Panc1 (cell line): ENCODE measurements at regions not wholly inside any gene's neighbourhood (a gene's known extent, or its start where the extent isn't known, plus 50 kb on each side); places are given as distances from the start of the nearest gene placed in this dataset.

Experiments
- ATAC-seq: fragments of 200-7000 bp; cut with Tn5 transposase; 2 replicates; pipeline ENCODE4 v1.9.1; 2020; ENCODE audit warnings: mild to moderate bottlenecking, moderate library complexity
- BruUV-seq: library from RNA; stranded (reverse); fragments of 400-500 nt; replicated peaks from 2 replicates; lab custom pipeline; 2021; lab: Mats Ljungman, UMichigan
- CTCF ChIA-PET: fragments of 300-600 bp; sonication (Branson Sonifier 250); formaldehyde crosslinking; loops from one replicate; lab custom pipeline; 2022; ENCODE audit warnings: antibody characterized with exemption; lab: Charles Lee
- POLR2A ChIA-PET: fragments of 300-600 bp; sonication (Branson Sonifier 250); formaldehyde crosslinking; loops from one replicate; lab custom pipeline; 2022; ENCODE audit warnings: antibody characterized with exemption; lab: Charles Lee
- DNase-seq: peaks from one replicate; pipeline ENCODE4 v3.0.0-alpha.2; 2010; ENCODE audit warnings: low read depth, low spot score
- H3K27ac ChIP-seq: 2 replicates; pipeline ENCODE4 v1.5.1; 2011; ENCODE audit warnings: mild to moderate bottlenecking, low read length, inconsistent platforms
- H3K27me3 ChIP-seq: fragments of 200-500 bp; sonication (Bioruptor generic); 2 replicates; pipeline ENCODE4 v1.6.0; 2014; ENCODE audit warnings: low read length, inconsistent platforms; ENCODE audit not compliant: control insufficient read depth, insufficient read depth
- H3K36me3 ChIP-seq: fragments of 200-500 bp; sonication (Bioruptor generic); 2 replicates; pipeline ENCODE4 v1.5.1; 2014; ENCODE audit warnings: inconsistent platforms, mild to moderate bottlenecking, low read length, moderate library complexity; ENCODE audit not compliant: control insufficient read depth, insufficient read depth
- H3K4me1 ChIP-seq: 2 replicates; pipeline ENCODE4 v1.5.1; 2011; ENCODE audit warnings: inconsistent platforms, mild to moderate bottlenecking, low read length, moderate library complexity; ENCODE audit not compliant: control insufficient read depth, insufficient read depth
- H3K4me3 ChIP-seq, 2 experiments: 2 replicates each; pipeline ENCODE4 v1.5.1; 2011 to 2012; ENCODE audit warnings: low read depth in 2 of 2, low read length in 2 of 2, mild to moderate bottlenecking in 2 of 2, inconsistent platforms in 1 of 2, moderate library complexity in 1 of 2
- H3K9me3 ChIP-seq: fragments of 200-500 bp; sonication (Bioruptor generic); 2 replicates; pipeline ENCODE4 v1.5.1; 2014; ENCODE audit warnings: low read depth, mild to moderate bottlenecking, inconsistent platforms, low read length, moderate library complexity; ENCODE audit not compliant: control insufficient read depth, insufficient read depth
- POLR2AphosphoS5 ChIP-seq: IDR thresholded peaks from 2 replicates; pipeline ENCODE4 v1.6.1; 2012; ENCODE audit warnings: mild to moderate bottlenecking, low read depth, low read length, moderate library complexity
- SIN3A ChIP-seq: IDR thresholded peaks from 2 replicates; pipeline ENCODE4 v1.6.1; 2012; ENCODE audit warnings: low read depth, mild to moderate bottlenecking, low read length, moderate library complexity, borderline replicate concordance; ENCODE audit not compliant: insufficient read depth
- TCF7L2 ChIP-seq: IDR thresholded peaks from 2 replicates; pipeline ENCODE4 v1.6.1; 2011; ENCODE audit warnings: mild to moderate bottlenecking, low read depth, low read length, inconsistent platforms
- in situ Hi-C: cut with HindIII; loops from 2 replicates; pipeline ENCODE4 v1.10.0; 2016; ENCODE audit warnings: low sequenced_read_pairs, low pct_unique_long_range_greater_than_20kb
- intact Hi-C: fragments of 100-400 bp; cut with micrococcal nuclease; formaldehyde crosslinking; loops from one replicate; pipeline ENCODE4 v1.10.0; 2022; ENCODE audit not compliant: unreplicated experiment
- TF ChIP-seq, protein P1 (sequence below): fragments of 450-650 bp; IDR thresholded peaks from 2 replicates; pipeline ENCODE4 v1.5.1; 2017; ENCODE audit warnings: mild to moderate bottlenecking
- TF ChIP-seq, protein P2 (sequence below), 2 experiments: IDR thresholded peaks; 2 replicates each; pipeline ENCODE4 v1.6.1; 2011 to 2012; ENCODE audit warnings: low read depth in 2 of 2, control low read depth in 1 of 2, low read length in 1 of 2, mild to moderate bottlenecking in 1 of 2, moderate library complexity in 1 of 2; ENCODE audit not compliant: insufficient read depth in 1 of 2

DNA sequence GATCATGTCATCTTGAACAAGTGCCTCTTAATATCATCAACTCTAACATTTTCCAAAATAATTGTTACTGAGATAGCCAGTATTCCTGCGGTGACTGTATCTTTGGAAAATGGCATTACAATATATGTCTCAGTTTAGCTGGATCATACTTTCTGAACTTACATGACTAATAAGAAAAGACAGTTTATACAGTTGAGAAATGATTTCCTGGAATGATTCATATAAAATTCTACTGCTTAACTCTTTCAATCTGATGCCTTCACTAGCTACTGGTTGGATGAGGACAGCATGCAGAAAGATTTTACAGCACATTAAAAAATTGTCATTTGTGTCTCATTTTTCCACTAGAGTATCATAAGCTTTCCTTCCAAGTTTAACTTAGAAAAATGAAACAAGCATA, 302.1 kb downstream of the PCDH17 start:
- H3K4me1 ChIP-seq: no peaks in the 10 kb centered on the region
- TF ChIP-seq, protein P1, sequence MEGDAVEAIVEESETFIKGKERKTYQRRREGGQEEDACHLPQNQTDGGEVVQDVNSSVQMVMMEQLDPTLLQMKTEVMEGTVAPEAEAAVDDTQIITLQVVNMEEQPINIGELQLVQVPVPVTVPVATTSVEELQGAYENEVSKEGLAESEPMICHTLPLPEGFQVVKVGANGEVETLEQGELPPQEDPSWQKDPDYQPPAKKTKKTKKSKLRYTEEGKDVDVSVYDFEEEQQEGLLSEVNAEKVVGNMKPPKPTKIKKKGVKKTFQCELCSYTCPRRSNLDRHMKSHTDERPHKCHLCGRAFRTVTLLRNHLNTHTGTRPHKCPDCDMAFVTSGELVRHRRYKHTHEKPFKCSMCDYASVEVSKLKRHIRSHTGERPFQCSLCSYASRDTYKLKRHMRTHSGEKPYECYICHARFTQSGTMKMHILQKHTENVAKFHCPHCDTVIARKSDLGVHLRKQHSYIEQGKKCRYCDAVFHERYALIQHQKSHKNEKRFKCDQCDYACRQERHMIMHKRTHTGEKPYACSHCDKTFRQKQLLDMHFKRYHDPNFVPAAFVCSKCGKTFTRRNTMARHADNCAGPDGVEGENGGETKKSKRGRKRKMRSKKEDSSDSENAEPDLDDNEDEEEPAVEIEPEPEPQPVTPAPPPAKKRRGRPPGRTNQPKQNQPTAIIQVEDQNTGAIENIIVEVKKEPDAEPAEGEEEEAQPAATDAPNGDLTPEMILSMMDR: no peak
- TF ChIP-seq POLR2AphosphoS5 (no peak), TCF7L2 (no peak), SIN3A (no peak)
- TF ChIP-seq, protein P2, sequence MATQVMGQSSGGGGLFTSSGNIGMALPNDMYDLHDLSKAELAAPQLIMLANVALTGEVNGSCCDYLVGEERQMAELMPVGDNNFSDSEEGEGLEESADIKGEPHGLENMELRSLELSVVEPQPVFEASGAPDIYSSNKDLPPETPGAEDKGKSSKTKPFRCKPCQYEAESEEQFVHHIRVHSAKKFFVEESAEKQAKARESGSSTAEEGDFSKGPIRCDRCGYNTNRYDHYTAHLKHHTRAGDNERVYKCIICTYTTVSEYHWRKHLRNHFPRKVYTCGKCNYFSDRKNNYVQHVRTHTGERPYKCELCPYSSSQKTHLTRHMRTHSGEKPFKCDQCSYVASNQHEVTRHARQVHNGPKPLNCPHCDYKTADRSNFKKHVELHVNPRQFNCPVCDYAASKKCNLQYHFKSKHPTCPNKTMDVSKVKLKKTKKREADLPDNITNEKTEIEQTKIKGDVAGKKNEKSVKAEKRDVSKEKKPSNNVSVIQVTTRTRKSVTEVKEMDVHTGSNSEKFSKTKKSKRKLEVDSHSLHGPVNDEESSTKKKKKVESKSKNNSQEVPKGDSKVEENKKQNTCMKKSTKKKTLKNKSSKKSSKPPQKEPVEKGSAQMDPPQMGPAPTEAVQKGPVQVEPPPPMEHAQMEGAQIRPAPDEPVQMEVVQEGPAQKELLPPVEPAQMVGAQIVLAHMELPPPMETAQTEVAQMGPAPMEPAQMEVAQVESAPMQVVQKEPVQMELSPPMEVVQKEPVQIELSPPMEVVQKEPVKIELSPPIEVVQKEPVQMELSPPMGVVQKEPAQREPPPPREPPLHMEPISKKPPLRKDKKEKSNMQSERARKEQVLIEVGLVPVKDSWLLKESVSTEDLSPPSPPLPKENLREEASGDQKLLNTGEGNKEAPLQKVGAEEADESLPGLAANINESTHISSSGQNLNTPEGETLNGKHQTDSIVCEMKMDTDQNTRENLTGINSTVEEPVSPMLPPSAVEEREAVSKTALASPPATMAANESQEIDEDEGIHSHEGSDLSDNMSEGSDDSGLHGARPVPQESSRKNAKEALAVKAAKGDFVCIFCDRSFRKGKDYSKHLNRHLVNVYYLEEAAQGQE (IDR thresholded peaks at IDR 0.05; ENCODE audit: insufficient read depth in 1 of 2, low read depth in 2 of 2, low read length in 1 of 2): no peak
- intact Hi-C loops: no loop called here
- no peak overlapping the region for H3K27ac ChIP-seq
- ChIA-PET POLR2A (no interaction called here), CTCF (no interaction called here)
- no peaks in the 10 kb centered on the region for H3K9me3 ChIP-seq
- H3K36me3 ChIP-seq: no peaks in the 10 kb centered on the region
- no peaks in the 10 kb centered on the region for H3K27me3 ChIP-seq
- BruUV-seq: no TSS peak
- ATAC-seq (no peak), DNase-seq (no peak)
- no peak overlapping the region for H3K4me3 ChIP-seq
- in situ Hi-C loops: no loop called here

DNA sequence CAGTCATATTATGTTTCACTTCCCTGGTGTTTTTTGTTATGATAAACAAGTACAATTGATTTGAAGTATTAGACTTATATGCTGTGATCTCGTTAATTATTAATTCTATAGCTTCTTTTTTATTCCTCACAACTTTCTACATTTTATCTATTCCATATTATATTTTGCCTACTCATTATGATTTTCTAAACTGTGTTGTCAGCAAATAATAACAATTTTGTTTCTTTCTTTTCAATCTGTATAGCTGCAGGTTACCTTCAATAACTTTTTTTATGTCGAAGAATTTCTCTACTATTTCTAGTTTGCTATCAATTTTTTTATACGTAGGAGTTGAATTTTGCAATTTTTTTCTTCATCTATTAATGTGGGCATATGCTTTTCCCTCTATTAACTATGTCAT, 304.4 kb downstream of the PCDH17 start:
- in situ Hi-C loops: no loop called here
- ATAC-seq: no peak
- DNase-seq: no peak
- Histone ChIP-seq H3K27ac (no peak overlapping the region), H3K4me1 (no peaks in the 10 kb centered on the region), H3K36me3 (no peaks in the 10 kb centered on the region), H3K4me3 (no peak overlapping the region), H3K27me3 (no peaks in the 10 kb centered on the region), H3K9me3 (no peaks in the 10 kb centered on the region)
- intact Hi-C loops: no loop called here
- ChIA-PET CTCF (no interaction called here), POLR2A (no interaction called here)
- TF ChIP-seq SIN3A: no peak
- TF ChIP-seq POLR2AphosphoS5: no peak
- no peak for TF ChIP-seq TCF7L2
- BruUV-seq: no TSS peak

DNA sequence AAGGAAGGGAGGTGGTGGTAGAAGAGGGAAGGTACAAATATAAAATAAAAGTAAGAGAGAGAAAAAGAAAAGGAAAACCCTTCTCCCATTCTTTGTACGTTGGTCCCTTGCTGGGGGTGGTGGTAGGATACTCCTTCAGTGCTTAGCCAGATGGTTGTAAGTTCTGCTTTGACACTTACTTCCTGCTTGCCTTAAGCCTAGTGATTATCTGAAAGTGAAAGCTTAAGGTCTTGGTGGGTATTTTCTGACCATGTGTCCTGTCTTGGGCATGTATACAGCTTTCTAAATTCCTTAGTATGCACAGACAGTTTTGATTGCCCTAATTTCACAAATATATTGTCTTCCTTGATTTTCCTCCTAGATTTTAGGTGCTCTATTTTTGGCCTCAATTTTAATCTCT, 314.8 kb downstream of the PCDH17 start:
- Histone ChIP-seq H3K36me3 (no peaks in the 10 kb centered on the region), H3K27ac (no peak overlapping the region), H3K4me1 (no peaks in the 10 kb centered on the region), H3K9me3 (no peaks in the 10 kb centered on the region), H3K4me3 (no peak overlapping the region), H3K27me3 (no peaks in the 10 kb centered on the region)
- ATAC-seq (no peak), DNase-seq (no peak)
- TF ChIP-seq, protein P2 (IDR thresholded peaks at IDR 0.05; ENCODE audit: insufficient read depth in 1 of 2, low read depth in 2 of 2, low read length in 1 of 2): no peak
- TF ChIP-seq TCF7L2: no peak
- TF ChIP-seq, protein P1: no peak
- TF ChIP-seq POLR2AphosphoS5: no peak
- TF ChIP-seq SIN3A: no peak
- POLR2A ChIA-PET: no interaction called here
- in situ Hi-C loops: no loop called here
- CTCF ChIA-PET: no interaction called here
- intact Hi-C loops: no loop called here
- BruUV-seq: no TSS peak
